Left lung (tissue), 4 donors: ENCODE measurements at regions not wholly inside any gene's neighbourhood (a gene's known extent, or its start where the extent isn't known, plus 50 kb on each side); places are given as distances from the start of the nearest gene placed in this dataset.
A peak's percentile ranks its signal among the peaks of the same experiment; 100 is the strongest.
"Not testable (repeated sequence)": the region's sequence is repeated elsewhere in the genome, so short reads cannot be mapped to it uniquely, and the experiment has no call there.

Source experiments
- ATAC-seq: fragments of 200-7000 bp; cut with Tn5 transposase; one replicate; pipeline ENCODE4 v1.9.1; 2020; ENCODE audit warnings: moderate library complexity
- DNase-seq, 4 donors: peaks; one replicate each; pipeline ENCODE4 v3.0.0-alpha.2; 2013 to 2020
- H3K27ac ChIP-seq, 2 donors: fragments of 200-600 bp; sonication (generic) in 1 of 2; one replicate each; pipeline versions ENCODE4 v1.5.0 to v1.8.0; 2020 to 2021
- H3K27me3 ChIP-seq, 2 donors: fragments of 200-600 bp; sonication (generic) in 1 of 2; one replicate each; pipeline versions ENCODE4 v1.5.0 to v1.8.0; 2020 to 2021
- H3K36me3 ChIP-seq, 2 donors: fragments of 200-600 bp; sonication (generic) in 1 of 2; one replicate each; pipeline versions ENCODE4 v1.5.0 to v1.8.0; 2020 to 2021
- H3K4me1 ChIP-seq, 2 donors: fragments of 200-600 bp; one replicate each; pipeline ENCODE4 v1.8.0; 2021
- H3K4me3 ChIP-seq, 2 donors: fragments of 200-600 bp; sonication (generic) in 1 of 2; one replicate each; pipeline versions ENCODE4 v1.5.0 to v1.8.0; 2020 to 2021; ENCODE audit warnings: mild to moderate bottlenecking in 1 of 2
- H3K9me3 ChIP-seq, 2 donors: fragments of 200-600 bp; sonication (generic) in 1 of 2; one replicate each; pipeline versions ENCODE4 v1.5.0 to v1.8.0; 2020 to 2021
- intact Hi-C, 2 donors: fragments of 100-400 bp; cut with DNase I; formaldehyde crosslinking; loops; one replicate each; pipeline versions ENCODE4 v1.11.2 to v1.14.2; 2022
- TF ChIP-seq, protein P1 (sequence below), 2 donors: fragments of 200-600 bp; sonication (generic) in 1 of 2; IDR thresholded peaks; one replicate each; pipeline versions ENCODE4 v1.5.0 to v1.8.0; 2021; ENCODE audit warnings: antibody characterized with exemption in 2 of 2
- donor health status: DM: no; HTN: yes; CAD: no.
- donor health status: DM: no; HTN: no; CAD: no.

DNA sequence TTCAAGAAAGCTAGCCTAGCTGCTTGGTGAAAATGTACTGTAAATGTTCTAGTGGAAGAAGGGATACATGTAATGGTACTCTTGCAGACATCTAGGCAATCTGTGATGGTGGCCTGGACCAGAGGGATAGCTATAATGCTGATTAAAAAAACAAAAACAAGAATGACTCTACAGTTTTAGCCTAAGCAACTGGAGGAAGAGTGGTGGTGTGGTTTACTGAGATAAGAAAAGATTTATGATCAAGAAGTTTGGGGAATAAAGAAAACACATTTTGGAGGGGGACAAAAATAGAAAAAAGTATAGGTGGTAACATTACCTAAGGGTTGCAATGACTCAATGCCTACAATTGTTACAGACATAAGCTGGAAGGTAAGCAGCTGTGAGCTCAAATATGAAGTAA lies 1080.7 kb upstream of the CELF4 start:
- no peak overlapping the region for H3K4me3 ChIP-seq
- H3K36me3 ChIP-seq, result no peaks in the 10 kb centered on the region
- no peaks in the 10 kb centered on the region for H3K4me1 ChIP-seq
- ATAC-seq, result no peak
- intact Hi-C loops, result no loop called here
- no peak for DNase-seq
- H3K27ac ChIP-seq, result no peak overlapping the region
- H3K9me3 ChIP-seq, result no peaks in the 10 kb centered on the region
- TF ChIP-seq, protein P1, sequence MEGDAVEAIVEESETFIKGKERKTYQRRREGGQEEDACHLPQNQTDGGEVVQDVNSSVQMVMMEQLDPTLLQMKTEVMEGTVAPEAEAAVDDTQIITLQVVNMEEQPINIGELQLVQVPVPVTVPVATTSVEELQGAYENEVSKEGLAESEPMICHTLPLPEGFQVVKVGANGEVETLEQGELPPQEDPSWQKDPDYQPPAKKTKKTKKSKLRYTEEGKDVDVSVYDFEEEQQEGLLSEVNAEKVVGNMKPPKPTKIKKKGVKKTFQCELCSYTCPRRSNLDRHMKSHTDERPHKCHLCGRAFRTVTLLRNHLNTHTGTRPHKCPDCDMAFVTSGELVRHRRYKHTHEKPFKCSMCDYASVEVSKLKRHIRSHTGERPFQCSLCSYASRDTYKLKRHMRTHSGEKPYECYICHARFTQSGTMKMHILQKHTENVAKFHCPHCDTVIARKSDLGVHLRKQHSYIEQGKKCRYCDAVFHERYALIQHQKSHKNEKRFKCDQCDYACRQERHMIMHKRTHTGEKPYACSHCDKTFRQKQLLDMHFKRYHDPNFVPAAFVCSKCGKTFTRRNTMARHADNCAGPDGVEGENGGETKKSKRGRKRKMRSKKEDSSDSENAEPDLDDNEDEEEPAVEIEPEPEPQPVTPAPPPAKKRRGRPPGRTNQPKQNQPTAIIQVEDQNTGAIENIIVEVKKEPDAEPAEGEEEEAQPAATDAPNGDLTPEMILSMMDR (IDR thresholded peaks at IDR 0.05), result no peak
- no peaks in the 10 kb centered on the region for H3K27me3 ChIP-seq

DNA sequence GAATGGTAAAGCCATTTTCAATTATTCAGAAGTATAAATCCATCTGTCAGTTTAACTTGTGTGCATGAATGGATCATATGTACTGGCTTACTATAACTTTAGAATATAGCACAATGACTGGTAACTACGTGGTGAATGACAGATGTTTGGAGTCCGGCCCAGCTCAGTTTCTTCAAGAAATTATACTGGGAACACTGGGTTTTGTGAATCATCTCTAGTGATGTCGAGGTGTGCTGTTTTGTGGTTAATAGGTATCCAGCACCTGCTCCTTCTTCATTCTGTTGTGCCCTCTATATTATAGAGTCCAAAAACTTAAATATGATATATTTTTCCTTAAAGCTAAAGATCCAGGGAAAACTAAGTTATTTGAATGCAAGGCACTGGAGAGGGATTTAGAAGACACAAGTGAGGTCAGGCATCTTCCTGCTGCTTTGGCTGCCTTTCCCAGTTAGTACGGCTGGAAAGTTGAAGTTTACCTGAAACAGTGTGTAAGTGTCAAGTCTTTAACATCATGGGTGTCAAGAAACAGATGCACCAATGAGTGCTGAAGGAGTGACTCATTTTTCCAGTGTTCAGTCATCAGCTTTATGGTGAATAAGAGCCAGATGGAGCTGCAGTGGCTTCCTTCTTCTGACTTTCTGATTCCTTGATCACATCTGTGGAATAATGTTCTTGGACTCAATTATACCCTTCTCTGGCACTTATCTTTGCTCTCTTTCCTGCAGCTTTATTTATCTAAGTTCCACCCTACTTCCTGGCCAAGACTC lies 1079.5 kb upstream of the CELF4 start:
- H3K4me3 ChIP-seq, result no peak overlapping the region
- no peaks in the 10 kb centered on the region for H3K4me1 ChIP-seq
- DNase-seq (no peak), ATAC-seq (no peak)
- no peaks in the 10 kb centered on the region for H3K27me3 ChIP-seq
- TF ChIP-seq, protein P1 (IDR thresholded peaks at IDR 0.05), result no peak
- intact Hi-C loops, result no loop called here
- H3K9me3 ChIP-seq, result peaks cover 0 to 4% of the 10 kb centered on the region in 2 donors
- H3K27ac ChIP-seq, result no peak overlapping the region
- no peaks in the 10 kb centered on the region for H3K36me3 ChIP-seq

DNA sequence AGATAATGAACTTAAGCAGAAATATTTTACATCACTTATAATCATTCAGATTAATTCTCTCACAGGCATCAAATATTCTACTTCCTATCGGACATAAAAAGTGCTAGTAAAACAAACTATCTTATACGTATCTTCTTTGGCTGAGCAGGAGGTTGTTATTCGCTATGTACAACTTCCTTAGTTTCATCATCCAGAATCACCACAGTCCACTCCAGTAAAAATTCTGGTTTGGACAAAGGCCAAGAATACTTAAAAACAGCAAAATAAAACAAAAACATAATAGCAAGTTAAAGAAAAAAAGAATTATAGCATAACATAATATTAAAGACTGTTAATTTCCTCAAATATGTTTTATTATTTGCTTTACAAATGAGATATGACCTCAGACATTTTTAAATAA lies 1077.1 kb upstream of the CELF4 start:
- intact Hi-C loops, result no loop called here
- peaks cover 0 to 23% of the 10 kb centered on the region in 2 donors for H3K9me3 ChIP-seq
- DNase-seq (no peak), ATAC-seq (no peak)
- no peak overlapping the region for H3K27ac ChIP-seq
- TF ChIP-seq, protein P1 (IDR thresholded peaks at IDR 0.05), result no peak
- H3K4me1 ChIP-seq, result no peaks in the 10 kb centered on the region
- H3K36me3 ChIP-seq, result no peaks in the 10 kb centered on the region
- H3K4me3 ChIP-seq, result no peak overlapping the region
- no peaks in the 10 kb centered on the region for H3K27me3 ChIP-seq

DNA sequence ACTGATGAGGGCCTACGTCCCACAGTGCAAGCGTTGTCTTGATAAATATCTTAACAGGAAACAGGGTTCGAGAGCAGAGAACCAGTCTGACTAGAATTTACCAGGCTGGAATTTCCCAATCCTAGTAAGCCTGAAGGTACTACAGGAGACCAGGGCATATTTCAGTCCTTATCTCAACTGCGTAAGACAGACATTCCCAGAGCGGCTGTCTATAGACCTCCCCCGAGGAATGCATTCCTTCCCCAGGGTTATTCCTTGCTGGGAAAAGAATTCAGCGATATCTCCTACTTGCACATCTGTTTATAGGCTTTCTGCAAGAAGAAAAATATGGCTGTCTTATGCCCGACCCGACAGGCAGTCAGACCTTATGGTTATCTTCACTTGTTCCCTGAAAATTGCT lies 1074.1 kb upstream of the CELF4 start:
- H3K36me3 ChIP-seq, DNase-seq, H3K27ac ChIP-seq, H3K27me3 ChIP-seq, H3K4me3 ChIP-seq, intact Hi-C loops, H3K4me1 ChIP-seq, ATAC-seq: not testable (repeated sequence)
- H3K9me3 ChIP-seq, result peaks cover 0 to 23% of the 10 kb centered on the region in 2 donors

DNA sequence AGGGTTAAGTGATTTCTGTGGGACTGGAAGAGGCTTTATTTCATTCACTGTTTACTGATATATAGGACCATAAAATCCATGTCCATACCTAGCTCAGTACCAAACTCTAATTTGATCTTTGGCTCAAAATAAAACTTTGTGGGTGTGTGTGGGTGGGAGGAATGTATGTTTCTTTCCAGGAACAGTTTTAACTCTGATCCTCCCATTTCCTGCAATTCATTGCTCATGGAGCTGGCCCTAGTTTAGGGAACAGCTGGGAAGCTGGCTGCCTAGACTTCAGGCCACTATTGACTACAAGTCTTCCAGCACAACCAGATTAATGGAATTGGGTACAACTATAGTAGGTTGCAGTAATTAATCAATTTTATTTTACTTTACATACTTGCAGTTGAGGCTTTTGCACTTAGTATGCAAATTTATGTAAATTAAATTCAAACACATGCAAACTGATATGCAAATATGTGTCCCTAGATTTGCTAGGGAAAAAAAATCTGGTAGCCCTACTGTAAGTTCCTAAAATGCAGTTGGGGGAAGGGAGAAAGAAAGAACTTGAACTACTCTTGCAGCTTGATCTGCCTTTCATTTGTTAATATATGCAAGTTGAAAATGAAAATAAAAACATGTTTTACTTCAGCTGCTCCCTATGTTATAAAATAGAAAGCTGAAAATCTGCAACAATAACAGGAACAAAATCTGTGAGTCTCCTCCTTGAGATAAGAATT lies 1070.3 kb upstream of the CELF4 start:
- H3K4me1 ChIP-seq, result no peaks in the 10 kb centered on the region
- no peaks in the 10 kb centered on the region for H3K27me3 ChIP-seq
- peak in 2 of 4 donors; percentile 14 to 26 for DNase-seq
- H3K27ac ChIP-seq, result peak overlapping the region in 1 of 2 donors; percentile 25
- TF ChIP-seq, protein P1 (IDR thresholded peaks at IDR 0.05), result no peak
- no peak overlapping the region for H3K4me3 ChIP-seq
- H3K9me3 ChIP-seq, result peaks cover 0 to 23% of the 10 kb centered on the region in 2 donors
- intact Hi-C loops, result no loop called here
- H3K36me3 ChIP-seq, result no peaks in the 10 kb centered on the region
- no peak for ATAC-seq
